ENCODE measurements at regions not wholly inside any gene's neighbourhood (a gene's known extent, or its start where the extent isn't known, plus 50 kb on each side); places are given as distances from the start of the nearest gene placed in this dataset.

- no peaks in the 10 kb centered on the region for H3K27me3 ChIP-seq (ENCODE audit: insufficient read depth, poor library complexity, severe bottlenecking)
- DNase-seq (ENCODE audit: low read depth in 1 of 2, low spot score in 1 of 2): no peak
- no peak for TF ChIP-seq REST (IDR thresholded peaks at IDR 0.05; ENCODE audit: insufficient replicate concordance, low read depth)
- TF ChIP-seq SPI1 (IDR thresholded peaks at IDR 0.05; ENCODE audit: borderline replicate concordance, low read depth): no peak
- no peak for TF ChIP-seq POLR2AphosphoS5 (IDR thresholded peaks at IDR 0.05; ENCODE audit: low read depth)
- no peak for TF ChIP-seq GABPA (IDR thresholded peaks at IDR 0.05; ENCODE audit: low read depth)
- TF ChIP-seq CTCF (IDR thresholded peaks at IDR 0.05; ENCODE audit: insufficient read depth, low read length): no peak
These were observed 105.9 kb upstream of the TMEM168 start for GRCh38 chr7:112896026-112896601.

GRCh38 chr7:112892263-112892662, 102.1 kb upstream of the TMEM168 start:
- no peaks in the 10 kb centered on the region for H3K27me3 ChIP-seq (ENCODE audit: insufficient read depth, poor library complexity, severe bottlenecking)
- no peak for TF ChIP-seq SPI1 (IDR thresholded peaks at IDR 0.05; ENCODE audit: borderline replicate concordance, low read depth)
- TF ChIP-seq GABPA (IDR thresholded peaks at IDR 0.05; ENCODE audit: low read depth): no peak
- TF ChIP-seq CTCF (IDR thresholded peaks at IDR 0.05; ENCODE audit: insufficient read depth, low read length): no peak
- TF ChIP-seq REST (IDR thresholded peaks at IDR 0.05; ENCODE audit: insufficient replicate concordance, low read depth): no peak
- TF ChIP-seq POLR2AphosphoS5 (IDR thresholded peaks at IDR 0.05; ENCODE audit: low read depth): no peak
- no peak overlapping the region for H3K27ac ChIP-seq (replicated peaks)
- no peak for DNase-seq (ENCODE audit: low read depth in 1 of 2, low spot score in 1 of 2)
- H3K4me3 ChIP-seq (replicated peaks; ENCODE audit: insufficient read depth, low read length): no peak overlapping the region

More at GRCh38 chr7:112896026-112896601, 105.9 kb upstream of the TMEM168 start:
- H3K4me3 ChIP-seq (replicated peaks; ENCODE audit: insufficient read depth, low read length): no peak overlapping the region
- H3K27ac ChIP-seq (replicated peaks): no peak overlapping the region

GRCh38 chr7:112891698-112892097, 101.5 kb upstream of the TMEM168 start:
- TF ChIP-seq GABPA (IDR thresholded peaks at IDR 0.05; ENCODE audit: low read depth) (no peak), SPI1 (IDR thresholded peaks at IDR 0.05; ENCODE audit: borderline replicate concordance, low read depth) (no peak)
- no peak overlapping the region for H3K27ac ChIP-seq (replicated peaks)
- no peaks in the 10 kb centered on the region for H3K27me3 ChIP-seq (ENCODE audit: insufficient read depth, poor library complexity, severe bottlenecking)
- no peak for DNase-seq (ENCODE audit: low read depth in 1 of 2, low spot score in 1 of 2)
- H3K4me3 ChIP-seq (replicated peaks; ENCODE audit: insufficient read depth, low read length): no peak overlapping the region

GRCh38 chr7:112889834-112890438, 99.7 kb upstream of the TMEM168 start:
- H3K27me3 ChIP-seq (ENCODE audit: insufficient read depth, poor library complexity, severe bottlenecking): no peaks in the 10 kb centered on the region
- no peak for DNase-seq (ENCODE audit: low read depth in 1 of 2, low spot score in 1 of 2)
- TF ChIP-seq SPI1 (IDR thresholded peaks at IDR 0.05; ENCODE audit: borderline replicate concordance, low read depth) (no peak), GABPA (IDR thresholded peaks at IDR 0.05; ENCODE audit: low read depth) (no peak), CTCF (IDR thresholded peaks at IDR 0.05; ENCODE audit: insufficient read depth, low read length) (no peak)
- no peak overlapping the region for H3K27ac ChIP-seq (replicated peaks)
- H3K4me3 ChIP-seq (replicated peaks; ENCODE audit: insufficient read depth, low read length): no peak overlapping the region
